ENCODE measurements at regions not wholly inside any gene's neighbourhood (a gene's known extent, or its start where the extent isn't known, plus 50 kb on each side); places are given as distances from the start of the nearest gene placed in this dataset.

DNA sequence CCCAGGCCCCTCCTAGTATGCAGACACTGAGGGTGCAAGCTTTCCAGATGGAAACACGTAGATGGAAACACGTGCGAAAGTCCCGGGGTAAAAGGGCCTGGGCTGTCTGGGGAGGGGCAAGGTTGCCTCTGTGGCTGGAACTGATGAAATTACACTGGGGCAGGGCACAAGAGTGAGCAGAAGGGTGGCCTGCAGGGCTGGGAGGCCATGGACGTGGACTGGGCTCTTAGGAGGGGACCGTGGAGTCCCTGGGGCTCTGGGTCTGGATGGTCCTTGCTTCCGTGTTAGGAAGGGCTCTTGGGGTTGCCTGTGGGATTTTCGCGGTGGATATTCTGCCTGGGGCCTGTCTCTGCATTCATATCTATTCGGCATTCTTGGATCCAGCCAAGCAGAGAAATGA lies 63.3 kb downstream of the IRX1 start:
- Histone ChIP-seq H3K4me2 (no peak overlapping the region), H3K79me2 (replicated peaks; ENCODE audit: insufficient read depth) (no peaks in the 10 kb centered on the region), H3K4me3 (no peak overlapping the region), H3K9me2 (ENCODE audit: insufficient read depth) (no peaks in the 10 kb centered on the region), H3K36me3 (ENCODE audit: insufficient read depth) (no peaks in the 10 kb centered on the region), H2AFZ (no peak overlapping the region), H4K20me1 (replicated peaks; ENCODE audit: insufficient read depth) (no peaks in the 10 kb centered on the region), H3K27ac (ENCODE audit: low read depth) (no peak overlapping the region), H3F3A (replicated peaks; ENCODE audit: low read depth) (no peaks in the 10 kb centered on the region), H3K27me3 (ENCODE audit: insufficient read depth) (no peaks in the 10 kb centered on the region), H3K4me1 (ENCODE audit: insufficient read depth) (no peaks in the 10 kb centered on the region)
- Mint-ChIP-seq H3K9me3 (no peaks in the 10 kb centered on the region), H3K36me3 (ENCODE audit: low read depth) (no peaks in the 10 kb centered on the region), H3K4me3 (no peak overlapping the region), H3K4me1 (no peaks in the 10 kb centered on the region), H3K27ac (no peak overlapping the region), H3K27me3 (ENCODE audit: insufficient read depth, low read depth, poor library complexity) (no peaks in the 10 kb centered on the region)
- no peak for DNase-seq (ENCODE audit: low spot score)
- no peak for ATAC-seq
- TF ChIP-seq EZH2phosphoT487 (IDR thresholded peaks at IDR 0.05; ENCODE audit: unreplicated experiment) (no peak), POLR2AphosphoS5 (IDR thresholded peaks at IDR 0.05; ENCODE audit: low read depth) (no peak), ZNF331 (CRISPR knock-in tag; IDR thresholded peaks at IDR 0.05; ENCODE audit: low read depth) (no peak), JUNB (IDR thresholded peaks at IDR 0.05; ENCODE audit: unreplicated experiment) (no peak)
- TF ChIP-seq, protein P1, sequence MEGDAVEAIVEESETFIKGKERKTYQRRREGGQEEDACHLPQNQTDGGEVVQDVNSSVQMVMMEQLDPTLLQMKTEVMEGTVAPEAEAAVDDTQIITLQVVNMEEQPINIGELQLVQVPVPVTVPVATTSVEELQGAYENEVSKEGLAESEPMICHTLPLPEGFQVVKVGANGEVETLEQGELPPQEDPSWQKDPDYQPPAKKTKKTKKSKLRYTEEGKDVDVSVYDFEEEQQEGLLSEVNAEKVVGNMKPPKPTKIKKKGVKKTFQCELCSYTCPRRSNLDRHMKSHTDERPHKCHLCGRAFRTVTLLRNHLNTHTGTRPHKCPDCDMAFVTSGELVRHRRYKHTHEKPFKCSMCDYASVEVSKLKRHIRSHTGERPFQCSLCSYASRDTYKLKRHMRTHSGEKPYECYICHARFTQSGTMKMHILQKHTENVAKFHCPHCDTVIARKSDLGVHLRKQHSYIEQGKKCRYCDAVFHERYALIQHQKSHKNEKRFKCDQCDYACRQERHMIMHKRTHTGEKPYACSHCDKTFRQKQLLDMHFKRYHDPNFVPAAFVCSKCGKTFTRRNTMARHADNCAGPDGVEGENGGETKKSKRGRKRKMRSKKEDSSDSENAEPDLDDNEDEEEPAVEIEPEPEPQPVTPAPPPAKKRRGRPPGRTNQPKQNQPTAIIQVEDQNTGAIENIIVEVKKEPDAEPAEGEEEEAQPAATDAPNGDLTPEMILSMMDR (conservative IDR thresholded peaks at IDR 0.05; ENCODE audit: low read depth in 2 of 2) = no peak

DNA sequence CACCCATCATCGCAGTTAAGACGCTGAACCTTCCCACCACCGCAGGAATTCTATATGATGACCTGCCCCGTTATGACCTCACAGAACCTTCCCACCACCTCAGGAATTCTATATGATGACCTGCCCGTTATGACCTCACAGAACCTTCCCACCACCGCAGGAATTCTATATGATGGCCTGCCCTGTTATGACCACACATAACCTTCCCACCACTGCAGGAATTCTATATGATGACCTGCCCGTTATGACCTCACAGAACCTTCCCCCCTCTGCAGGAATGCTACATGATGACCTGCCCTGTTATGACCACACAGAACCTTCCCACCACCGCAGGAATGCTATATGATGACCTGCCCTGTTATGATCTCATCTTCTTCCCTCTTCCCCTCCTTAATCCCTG lies 64.3 kb downstream of the IRX1 start:
- DNase-seq (ENCODE audit: low spot score) = no peak
- no peaks in the 10 kb centered on the region for H3K9me2 ChIP-seq (ENCODE audit: insufficient read depth)
- H3F3A ChIP-seq (replicated peaks; ENCODE audit: low read depth) = no peaks in the 10 kb centered on the region
- no peaks in the 10 kb centered on the region for H3K4me1 Mint-ChIP-seq
- peaks cover 4% of the 10 kb centered on the region; the same call in 2 of the 3 replicates for H3K9me3 Mint-ChIP-seq
- no peak overlapping the region for H3K27ac Mint-ChIP-seq
- no peaks in the 10 kb centered on the region for H3K79me2 ChIP-seq (replicated peaks; ENCODE audit: insufficient read depth)
- H3K4me1 ChIP-seq (ENCODE audit: insufficient read depth) = no peaks in the 10 kb centered on the region
- H4K20me1 ChIP-seq (replicated peaks; ENCODE audit: insufficient read depth) = no peaks in the 10 kb centered on the region
- no peak overlapping the region for H3K4me3 Mint-ChIP-seq
- H3K27me3 Mint-ChIP-seq (ENCODE audit: insufficient read depth, low read depth, poor library complexity) = no peaks in the 10 kb centered on the region
- H3K27me3 ChIP-seq (ENCODE audit: insufficient read depth) = no peaks in the 10 kb centered on the region
- no peak overlapping the region for H2AFZ ChIP-seq
- H3K4me3 ChIP-seq = no peak overlapping the region
- ATAC-seq = no peak
- no peak overlapping the region for H3K4me2 ChIP-seq
- no peaks in the 10 kb centered on the region for H3K36me3 Mint-ChIP-seq (ENCODE audit: low read depth)
- H3K36me3 ChIP-seq (ENCODE audit: insufficient read depth) = no peaks in the 10 kb centered on the region
- no peak overlapping the region for H3K27ac ChIP-seq (ENCODE audit: low read depth)
- no peak for TF ChIP-seq ZNF462 (CRISPR knock-in tag; IDR thresholded peaks at IDR 0.05)
- TF ChIP-seq NANOG (IDR thresholded peaks at IDR 0.05; ENCODE audit: borderline replicate concordance) = no peak
- no peak for TF ChIP-seq JUNB (IDR thresholded peaks at IDR 0.05; ENCODE audit: unreplicated experiment)
- TF ChIP-seq, protein P2, sequence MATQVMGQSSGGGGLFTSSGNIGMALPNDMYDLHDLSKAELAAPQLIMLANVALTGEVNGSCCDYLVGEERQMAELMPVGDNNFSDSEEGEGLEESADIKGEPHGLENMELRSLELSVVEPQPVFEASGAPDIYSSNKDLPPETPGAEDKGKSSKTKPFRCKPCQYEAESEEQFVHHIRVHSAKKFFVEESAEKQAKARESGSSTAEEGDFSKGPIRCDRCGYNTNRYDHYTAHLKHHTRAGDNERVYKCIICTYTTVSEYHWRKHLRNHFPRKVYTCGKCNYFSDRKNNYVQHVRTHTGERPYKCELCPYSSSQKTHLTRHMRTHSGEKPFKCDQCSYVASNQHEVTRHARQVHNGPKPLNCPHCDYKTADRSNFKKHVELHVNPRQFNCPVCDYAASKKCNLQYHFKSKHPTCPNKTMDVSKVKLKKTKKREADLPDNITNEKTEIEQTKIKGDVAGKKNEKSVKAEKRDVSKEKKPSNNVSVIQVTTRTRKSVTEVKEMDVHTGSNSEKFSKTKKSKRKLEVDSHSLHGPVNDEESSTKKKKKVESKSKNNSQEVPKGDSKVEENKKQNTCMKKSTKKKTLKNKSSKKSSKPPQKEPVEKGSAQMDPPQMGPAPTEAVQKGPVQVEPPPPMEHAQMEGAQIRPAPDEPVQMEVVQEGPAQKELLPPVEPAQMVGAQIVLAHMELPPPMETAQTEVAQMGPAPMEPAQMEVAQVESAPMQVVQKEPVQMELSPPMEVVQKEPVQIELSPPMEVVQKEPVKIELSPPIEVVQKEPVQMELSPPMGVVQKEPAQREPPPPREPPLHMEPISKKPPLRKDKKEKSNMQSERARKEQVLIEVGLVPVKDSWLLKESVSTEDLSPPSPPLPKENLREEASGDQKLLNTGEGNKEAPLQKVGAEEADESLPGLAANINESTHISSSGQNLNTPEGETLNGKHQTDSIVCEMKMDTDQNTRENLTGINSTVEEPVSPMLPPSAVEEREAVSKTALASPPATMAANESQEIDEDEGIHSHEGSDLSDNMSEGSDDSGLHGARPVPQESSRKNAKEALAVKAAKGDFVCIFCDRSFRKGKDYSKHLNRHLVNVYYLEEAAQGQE (IDR thresholded peaks at IDR 0.05; ENCODE audit: unreplicated experiment) = no peak
- TF ChIP-seq STAT1 (IDR thresholded peaks at IDR 0.05; ENCODE audit: unreplicated experiment) = no peak
- TF ChIP-seq EZH2 (IDR thresholded peaks at IDR 0.05; ENCODE audit: low read depth, unreplicated experiment) = no peak
- TF ChIP-seq POLR2AphosphoS5 (IDR thresholded peaks at IDR 0.05; ENCODE audit: low read depth) = no peak
- TF ChIP-seq CREB1 (CRISPR knock-in tag; IDR thresholded peaks at IDR 0.05; ENCODE audit: low read depth) = no peak
- no peak for TF ChIP-seq ZNF331 (CRISPR knock-in tag; IDR thresholded peaks at IDR 0.05; ENCODE audit: low read depth)

Measured in GM23338 (cell line).